Keratinocyte (primary cell): ENCODE measurements at regions not wholly inside any gene's neighbourhood (a gene's known extent, or its start where the extent isn't known, plus 50 kb on each side); places are given as distances from the start of the nearest gene placed in this dataset.

Experiments used
- CTCF ChIP-seq, 3 experiments: IDR thresholded peaks in 1 of 3; conservative IDR thresholded peaks in 1 of 3; optimal IDR thresholded peaks in 1 of 3; 2 replicates in 2 of 3; 3 replicates in 1 of 3; pipeline versions ENCODE3 to v1.5.1; 2011; ENCODE audit warnings: low read length in 3 of 3, mild to moderate bottlenecking in 3 of 3, moderate library complexity in 2 of 3, control low read depth in 1 of 3, inconsistent platforms in 1 of 3; ENCODE audit not compliant: insufficient read depth in 2 of 3; ENCODE audit errors: extremely low read depth in 1 of 3
- EZH2 ChIP-seq: IDR thresholded peaks from one replicate; pipeline ENCODE4 v1.6.1; 2012; ENCODE audit warnings: inconsistent platforms, mild to moderate bottlenecking, low read length, moderate library complexity

GRCh38 chr16:79713609-79714309 is 113.2 kb upstream of the MAF start:
- TF ChIP-seq CTCF (optimal IDR thresholded peaks at IDR 0.05 in 1 of 3, IDR thresholded peaks at IDR 0.05 in 1 of 3, conservative IDR thresholded peaks at IDR 0.05 in 1 of 3; ENCODE audit: extremely low read depth in 1 of 3, insufficient read depth in 2 of 3, low read length in 3 of 3) = no peak
- TF ChIP-seq EZH2 = no peak
